Choroid plexus epithelial cell (primary cell): ENCODE measurements at regions not wholly inside any gene's neighbourhood (a gene's known extent, or its start where the extent isn't known, plus 50 kb on each side); places are given as distances from the start of the nearest gene placed in this dataset.

Source experiments
- DNase-seq: peaks from one replicate; pipeline ENCODE4 v3.0.0-alpha.2; 2010; ENCODE audit warnings: low read depth
- H3K4me3 ChIP-seq: 2 replicates; pipeline ENCODE4 v1.5.1; 2011; ENCODE audit warnings: low read depth, mild to moderate bottlenecking, control low read depth, low read length, moderate library complexity
- CTCF ChIP-seq: conservative IDR thresholded peaks from 2 replicates; pipeline ENCODE4 v1.5.1; 2011; ENCODE audit warnings: low read depth, mild to moderate bottlenecking, control low read depth, inconsistent platforms, low read length, moderate library complexity

GRCh38 chr5:167750586-167750985 lies 540.9 kb upstream of the WWC1 start:
- no peak for TF ChIP-seq CTCF
- no peak overlapping the region for H3K4me3 ChIP-seq
- peak; percentile 4 for DNase-seq

GRCh38 chr5:167752936-167753335 lies 538.5 kb upstream of the WWC1 start:
- TF ChIP-seq CTCF, result no peak
- no peak for DNase-seq
- no peak overlapping the region for H3K4me3 ChIP-seq

- DNase-seq, result no peak
- no peak for TF ChIP-seq CTCF
Measured at GRCh38 chr5:167753725-167754490, 537.5 kb upstream of the WWC1 start.

GRCh38 chr5:167754501-167755021 lies 536.9 kb upstream of the WWC1 start:
- no peak overlapping the region for H3K4me3 ChIP-seq
- no peak for TF ChIP-seq CTCF
- peak; percentile 28 for DNase-seq

More at GRCh38 chr5:167753725-167754490, 537.5 kb upstream of the WWC1 start:
- no peak overlapping the region for H3K4me3 ChIP-seq

GRCh38 chr5:167755420-167755819 lies 536.0 kb upstream of the WWC1 start:
- no peak for TF ChIP-seq CTCF
- no peak overlapping the region for H3K4me3 ChIP-seq

GRCh38 chr5:167759057-167759821 lies 532.2 kb upstream of the WWC1 start:
- peak; percentile 13 for DNase-seq
- no peak for TF ChIP-seq CTCF
- H3K4me3 ChIP-seq, result no peak overlapping the region

More at GRCh38 chr5:167755420-167755819, 536.0 kb upstream of the WWC1 start:
- DNase-seq, result no peak
